ENCODE measurements at regions not wholly inside any gene's neighbourhood (a gene's known extent, or its start where the extent isn't known, plus 50 kb on each side); places are given as distances from the start of the nearest gene placed in this dataset.
A peak's percentile ranks its signal among the peaks of the same experiment; 100 is the strongest.

DNA sequence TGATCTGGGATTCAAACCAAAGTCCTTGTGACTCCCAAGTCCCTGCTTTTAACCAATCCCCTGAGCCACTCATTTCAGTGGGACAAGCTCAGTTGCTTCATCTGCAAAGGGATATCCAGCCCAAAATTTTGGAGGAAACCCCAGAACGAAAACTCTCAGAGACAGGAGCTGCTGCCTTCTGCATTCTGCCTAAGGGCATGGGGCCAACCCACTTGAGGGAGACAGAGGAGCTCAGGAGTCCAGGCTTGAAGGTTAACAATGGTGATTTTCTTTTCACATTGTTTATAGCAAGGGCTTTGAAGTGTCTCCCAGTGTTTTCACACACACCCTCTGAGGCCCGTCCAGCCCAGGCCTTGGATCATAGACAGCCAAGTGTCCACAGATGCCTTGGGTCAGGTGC, 148.1 kb upstream of the CTTNBP2NL start:
- ChIA-PET POLR2A (ENCODE audit: low non-redundant PET) (no interaction called here), CTCF (no interaction called here)
- no peak overlapping the region for H3K27ac ChIP-seq
- TF ChIP-seq, protein P1, sequence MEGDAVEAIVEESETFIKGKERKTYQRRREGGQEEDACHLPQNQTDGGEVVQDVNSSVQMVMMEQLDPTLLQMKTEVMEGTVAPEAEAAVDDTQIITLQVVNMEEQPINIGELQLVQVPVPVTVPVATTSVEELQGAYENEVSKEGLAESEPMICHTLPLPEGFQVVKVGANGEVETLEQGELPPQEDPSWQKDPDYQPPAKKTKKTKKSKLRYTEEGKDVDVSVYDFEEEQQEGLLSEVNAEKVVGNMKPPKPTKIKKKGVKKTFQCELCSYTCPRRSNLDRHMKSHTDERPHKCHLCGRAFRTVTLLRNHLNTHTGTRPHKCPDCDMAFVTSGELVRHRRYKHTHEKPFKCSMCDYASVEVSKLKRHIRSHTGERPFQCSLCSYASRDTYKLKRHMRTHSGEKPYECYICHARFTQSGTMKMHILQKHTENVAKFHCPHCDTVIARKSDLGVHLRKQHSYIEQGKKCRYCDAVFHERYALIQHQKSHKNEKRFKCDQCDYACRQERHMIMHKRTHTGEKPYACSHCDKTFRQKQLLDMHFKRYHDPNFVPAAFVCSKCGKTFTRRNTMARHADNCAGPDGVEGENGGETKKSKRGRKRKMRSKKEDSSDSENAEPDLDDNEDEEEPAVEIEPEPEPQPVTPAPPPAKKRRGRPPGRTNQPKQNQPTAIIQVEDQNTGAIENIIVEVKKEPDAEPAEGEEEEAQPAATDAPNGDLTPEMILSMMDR (conservative IDR thresholded peaks at IDR 0.05; ENCODE audit: low read depth), result no peak
- no peak for DNase-seq (ENCODE audit: low spot score)

DNA sequence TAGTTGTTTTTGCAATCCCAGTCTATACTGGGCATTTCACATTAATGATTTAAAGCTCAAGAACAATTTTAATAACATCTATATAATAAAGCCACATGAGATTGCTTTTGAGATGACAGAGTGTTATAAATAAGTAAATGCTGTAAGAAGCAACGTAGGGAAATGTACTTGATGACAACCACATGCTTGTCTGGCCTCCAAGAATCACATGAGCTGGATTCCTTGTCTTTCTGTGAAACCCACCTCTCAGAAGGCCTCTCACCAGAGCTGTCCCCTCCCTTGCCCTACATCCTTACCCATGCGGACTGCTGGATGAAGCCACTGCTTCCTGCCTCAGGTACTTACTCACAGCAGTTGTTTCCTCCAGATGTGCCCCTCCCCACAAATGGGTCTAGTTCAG, 145.1 kb upstream of the CTTNBP2NL start:
- H3K27ac ChIP-seq, result no peak overlapping the region
- POLR2A ChIA-PET (ENCODE audit: low non-redundant PET), result no interaction called here
- TF ChIP-seq, protein P1 (conservative IDR thresholded peaks at IDR 0.05; ENCODE audit: low read depth), result no peak
- CTCF ChIA-PET, result interaction anchor here (0.7 kb wide), 1 partner anchor 215 kb away, joined by 4 read pairs; no protein-coding TSS in a partner anchor
- DNase-seq (ENCODE audit: low spot score), result no peak

DNA sequence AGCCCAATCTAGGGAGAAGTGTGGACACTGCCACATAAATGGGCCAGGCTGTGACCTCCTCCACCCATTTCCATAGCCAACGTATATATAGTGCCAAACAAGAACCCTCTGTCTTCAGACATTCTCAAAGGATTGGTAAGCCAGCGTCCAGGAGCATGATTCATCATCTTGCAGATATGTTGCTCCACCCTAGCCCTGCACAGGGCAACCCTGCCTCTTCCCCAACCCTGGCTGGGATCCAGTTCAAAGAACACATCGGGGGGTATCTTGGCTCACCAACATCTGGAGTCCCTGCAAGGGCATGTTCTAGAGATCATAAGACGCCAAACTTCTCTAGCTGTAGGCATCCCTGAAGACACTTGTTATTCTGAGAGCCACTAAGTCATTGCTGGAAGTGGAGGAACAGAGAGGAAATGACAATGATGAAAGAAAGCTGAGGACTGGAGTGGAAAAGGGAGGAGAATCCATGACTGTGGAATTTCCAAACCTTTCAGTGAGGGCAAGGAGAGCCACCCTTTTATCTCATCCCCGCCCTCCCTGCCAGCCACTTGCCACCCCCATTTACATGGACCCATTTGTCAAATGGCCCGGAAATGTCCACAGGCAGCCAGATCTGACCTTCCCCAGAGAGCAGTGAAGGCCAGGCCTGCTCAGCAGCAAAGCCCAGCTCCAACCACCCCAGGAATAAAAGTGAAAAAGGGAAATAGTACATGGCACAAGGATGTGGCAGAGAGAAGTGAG, 144.1 kb upstream of the CTTNBP2NL start:
- peak; percentile 86 for DNase-seq (ENCODE audit: low spot score)
- H3K27ac ChIP-seq, result peak overlapping the region; percentile 62
- CTCF ChIA-PET, result no interaction called here
- TF ChIP-seq, protein P1 (conservative IDR thresholded peaks at IDR 0.05; ENCODE audit: low read depth), result no peak
- POLR2A ChIA-PET (ENCODE audit: low non-redundant PET), result no interaction called here

DNA sequence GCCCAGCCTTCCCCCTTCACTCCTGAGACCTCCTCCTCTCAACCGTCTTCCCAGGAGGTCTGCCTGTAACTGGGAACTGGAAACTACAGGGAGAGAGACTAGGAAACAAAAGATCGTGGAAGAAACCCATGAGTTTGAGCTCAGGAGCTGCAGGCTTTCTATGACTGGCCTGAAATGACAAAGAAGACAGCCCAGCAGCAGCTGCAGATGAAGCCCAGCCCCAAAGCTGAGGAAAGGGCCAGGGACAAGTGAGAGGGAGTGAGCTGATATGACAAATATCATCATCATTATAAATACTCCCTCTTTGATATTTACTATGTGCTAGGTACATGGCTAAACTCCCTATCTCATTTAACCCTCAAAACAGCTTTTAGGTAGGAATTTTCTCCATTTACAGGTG, 142.6 kb upstream of the CTTNBP2NL start:
- no peak for DNase-seq (ENCODE audit: low spot score)
- ChIA-PET CTCF (interaction anchor here (0.5 kb wide), 1 partner anchor 15 kb away, joined by 4 read pairs; no protein-coding TSS in a partner anchor), POLR2A (ENCODE audit: low non-redundant PET) (no interaction called here)
- TF ChIP-seq, protein P1 (conservative IDR thresholded peaks at IDR 0.05; ENCODE audit: low read depth), result no peak
- H3K27ac ChIP-seq, result no peak overlapping the region

DNA sequence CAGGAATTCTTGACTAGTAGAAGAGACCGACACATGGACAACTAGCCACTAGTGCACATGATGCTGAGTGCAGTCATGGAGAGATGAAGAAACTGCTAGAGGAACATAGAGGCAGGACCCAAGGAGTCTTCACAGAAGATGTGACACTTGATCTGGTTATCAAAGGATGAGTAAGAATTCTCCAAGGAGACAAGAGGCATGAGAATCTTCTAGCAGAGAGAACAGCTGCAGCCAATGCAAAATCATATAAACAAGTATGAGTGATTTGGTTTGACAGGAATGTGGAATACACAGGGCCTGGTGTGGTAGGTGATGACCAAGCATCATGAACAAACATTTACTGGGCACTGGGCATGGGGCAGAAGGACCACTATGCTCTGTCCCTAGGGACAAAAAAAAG, 140.9 kb upstream of the CTTNBP2NL start:
- TF ChIP-seq, protein P1 (conservative IDR thresholded peaks at IDR 0.05; ENCODE audit: low read depth), result no peak
- no peak for DNase-seq (ENCODE audit: low spot score)
- POLR2A ChIA-PET (ENCODE audit: low non-redundant PET), result no interaction called here
- H3K27ac ChIP-seq, result no peak overlapping the region
- CTCF ChIA-PET, result no interaction called here

DNA sequence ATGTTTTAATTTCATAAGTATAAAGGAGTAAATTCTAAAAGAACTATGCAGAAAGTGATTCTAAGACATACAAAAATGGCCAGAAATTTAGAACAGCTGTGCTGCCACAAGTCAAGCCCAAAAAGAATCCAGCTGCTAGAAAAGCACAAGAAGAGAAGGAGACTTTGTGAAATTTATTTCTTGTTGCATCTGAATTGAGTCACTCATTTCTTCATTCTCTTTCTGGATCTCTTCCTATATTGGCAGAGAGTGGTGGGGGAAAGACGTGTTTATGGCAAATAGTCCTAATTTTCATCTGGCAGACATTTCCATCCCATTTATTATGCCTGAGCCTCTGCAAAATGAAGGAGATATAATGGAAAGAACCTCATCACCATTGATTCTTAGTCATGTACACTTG, 139.6 kb upstream of the CTTNBP2NL start:
- CTCF ChIA-PET, result interaction anchor here (0.6 to 0.7 kb wide), 2 partner anchors 13 to 103 kb away, joined by 3 read pairs; no protein-coding TSS in a partner anchor

More for the DNA sequence above, 139.6 kb upstream of the CTTNBP2NL start:
- no peak for DNase-seq (ENCODE audit: low spot score)
- TF ChIP-seq, protein P1 (conservative IDR thresholded peaks at IDR 0.05; ENCODE audit: low read depth), result no peak
- POLR2A ChIA-PET (ENCODE audit: low non-redundant PET), result no interaction called here
- no peak overlapping the region for H3K27ac ChIP-seq

Data from RWPE1 (cell line).